ENCODE measurements at regions not wholly inside any gene's neighbourhood (a gene's known extent, or its start where the extent isn't known, plus 50 kb on each side); places are given as distances from the start of the nearest gene placed in this dataset.
"Not testable (repeated sequence)": the region's sequence is repeated elsewhere in the genome, so short reads cannot be mapped to it uniquely, and the experiment has no call there.

DNA sequence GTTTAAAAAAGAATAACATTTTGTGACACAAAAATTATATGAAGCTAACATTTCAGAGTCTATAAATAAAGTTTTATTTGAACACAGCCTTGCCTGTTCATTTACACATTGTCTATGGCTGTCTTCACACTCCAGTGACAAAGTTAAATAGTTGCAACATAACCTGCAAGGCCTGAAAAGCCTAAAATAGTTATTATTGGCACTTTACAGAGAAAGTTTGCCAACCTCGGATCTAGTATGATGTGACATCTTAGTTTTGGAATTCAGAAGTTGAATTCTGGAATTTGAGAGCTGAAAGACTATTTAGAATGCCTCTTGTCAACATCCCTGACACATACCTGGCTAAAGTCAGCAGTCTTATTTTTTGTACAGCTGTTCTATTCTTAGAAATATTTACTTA is 68.3 kb downstream of the DYRK2 start:
- TF ChIP-seq, protein P1, sequence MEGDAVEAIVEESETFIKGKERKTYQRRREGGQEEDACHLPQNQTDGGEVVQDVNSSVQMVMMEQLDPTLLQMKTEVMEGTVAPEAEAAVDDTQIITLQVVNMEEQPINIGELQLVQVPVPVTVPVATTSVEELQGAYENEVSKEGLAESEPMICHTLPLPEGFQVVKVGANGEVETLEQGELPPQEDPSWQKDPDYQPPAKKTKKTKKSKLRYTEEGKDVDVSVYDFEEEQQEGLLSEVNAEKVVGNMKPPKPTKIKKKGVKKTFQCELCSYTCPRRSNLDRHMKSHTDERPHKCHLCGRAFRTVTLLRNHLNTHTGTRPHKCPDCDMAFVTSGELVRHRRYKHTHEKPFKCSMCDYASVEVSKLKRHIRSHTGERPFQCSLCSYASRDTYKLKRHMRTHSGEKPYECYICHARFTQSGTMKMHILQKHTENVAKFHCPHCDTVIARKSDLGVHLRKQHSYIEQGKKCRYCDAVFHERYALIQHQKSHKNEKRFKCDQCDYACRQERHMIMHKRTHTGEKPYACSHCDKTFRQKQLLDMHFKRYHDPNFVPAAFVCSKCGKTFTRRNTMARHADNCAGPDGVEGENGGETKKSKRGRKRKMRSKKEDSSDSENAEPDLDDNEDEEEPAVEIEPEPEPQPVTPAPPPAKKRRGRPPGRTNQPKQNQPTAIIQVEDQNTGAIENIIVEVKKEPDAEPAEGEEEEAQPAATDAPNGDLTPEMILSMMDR (IDR thresholded peaks at IDR 0.05; ENCODE audit: insufficient read depth, low read depth, low read length) = no peak
- ChIA-PET POLR2A (no interaction called here), CTCF (interaction anchor here (1.2 kb wide), 1 partner anchor 226 kb away, joined by 3 read pairs; no protein-coding TSS in a partner anchor)
- Histone ChIP-seq H3K36me3 (ENCODE audit: control insufficient read depth, insufficient read depth, low read length) (no peaks in the 10 kb centered on the region), H3K27me3 (ENCODE audit: control insufficient read depth, insufficient read depth, low read length) (no peaks in the 10 kb centered on the region), H3K4me3 (ENCODE audit: low read depth, low read length) (no peak overlapping the region)
- peak; percentile 23 for DNase-seq (ENCODE audit: low read depth)

DNA sequence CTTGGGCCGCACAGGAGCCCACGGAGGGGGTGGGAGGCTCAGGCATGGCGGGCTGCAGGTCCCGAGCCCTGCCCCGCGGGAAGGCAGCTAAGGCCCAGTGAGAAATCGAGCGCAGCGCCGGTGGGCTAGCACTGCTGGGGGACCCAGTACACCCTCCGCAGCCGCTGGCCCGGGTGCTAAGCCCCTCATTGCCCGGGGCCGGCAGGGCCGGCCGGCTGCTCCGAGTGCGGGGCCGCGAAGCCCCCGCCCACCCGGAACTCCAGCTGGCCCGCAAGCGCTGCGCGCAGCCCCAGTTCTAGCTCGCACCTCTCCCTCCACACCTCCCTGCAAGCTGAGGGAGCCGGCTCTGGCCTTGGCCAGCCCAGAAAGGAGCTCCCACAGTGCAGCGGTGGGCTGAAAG is 70.8 kb downstream of the DYRK2 start:
- POLR2A ChIA-PET; H3K36me3 ChIP-seq (ENCODE audit: control insufficient read depth, insufficient read depth, low read length); H3K27me3 ChIP-seq (ENCODE audit: control insufficient read depth, insufficient read depth, low read length); CTCF ChIA-PET; DNase-seq (ENCODE audit: low read depth); H3K4me3 ChIP-seq (ENCODE audit: low read depth, low read length): not testable (repeated sequence)

DNA sequence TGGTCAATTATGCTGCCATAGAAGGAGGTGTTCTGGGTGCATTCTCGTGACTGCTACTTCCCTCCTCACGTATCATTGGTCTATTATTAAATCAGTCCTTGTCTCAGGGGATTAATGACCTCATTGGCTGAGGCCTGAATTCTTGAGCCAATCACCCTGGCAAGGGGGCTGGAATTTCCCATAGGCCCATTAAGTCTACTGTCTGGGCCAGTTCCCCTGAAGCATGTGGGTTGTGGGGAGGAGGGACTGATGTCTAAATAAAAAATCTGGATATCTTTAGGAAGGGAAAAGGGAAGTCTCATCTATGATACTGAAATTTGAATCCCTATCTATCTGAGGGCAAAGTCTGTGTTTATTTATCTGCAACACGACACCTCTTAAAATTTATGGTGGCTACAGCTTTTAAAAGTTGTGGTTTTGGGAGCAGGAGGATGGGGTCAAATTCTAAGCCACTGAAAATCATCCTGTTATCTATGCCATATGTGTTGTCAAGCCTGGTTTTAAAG is 71.9 kb downstream of the DYRK2 start:
- no peak overlapping the region for H3K4me3 ChIP-seq (ENCODE audit: low read depth, low read length)
- ChIA-PET CTCF (interaction anchor here (1.0 to 1.4 kb wide), 2 partner anchors 221 to 224 kb away, joined by 3 read pairs; no protein-coding TSS in a partner anchor), POLR2A (interaction anchor here (0.6 kb wide), 1 partner anchor 9 kb away, joined by 6 read pairs; no protein-coding TSS in a partner anchor)
- H3K27me3 ChIP-seq (ENCODE audit: control insufficient read depth, insufficient read depth, low read length) = no peaks in the 10 kb centered on the region
- DNase-seq (ENCODE audit: low read depth) = peak; percentile 89
- H3K36me3 ChIP-seq (ENCODE audit: control insufficient read depth, insufficient read depth, low read length) = no peaks in the 10 kb centered on the region
- TF ChIP-seq, protein P1 (IDR thresholded peaks at IDR 0.05; ENCODE audit: insufficient read depth, low read depth, low read length) = no peak

DNA sequence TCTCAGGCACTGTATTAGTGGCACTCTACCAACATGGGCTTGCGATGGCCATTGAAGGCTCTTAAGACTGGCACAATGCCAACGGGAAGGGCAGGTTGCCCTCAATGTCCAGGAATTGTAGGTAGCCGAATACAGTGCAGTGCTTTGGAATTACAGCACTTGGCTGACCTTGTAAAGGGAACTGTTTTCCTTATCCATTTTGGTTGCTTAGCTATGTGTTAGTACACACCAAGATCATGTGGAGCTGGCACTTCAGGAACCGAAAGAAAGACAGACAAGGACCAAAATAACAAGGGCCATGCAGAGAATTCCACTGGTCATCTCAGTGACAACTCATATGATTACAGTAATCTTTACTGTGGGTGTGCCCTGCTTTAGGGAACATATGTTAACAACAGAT is 72.7 kb downstream of the DYRK2 start:
- Histone ChIP-seq H3K36me3 (ENCODE audit: control insufficient read depth, insufficient read depth, low read length) (no peaks in the 10 kb centered on the region), H3K4me3 (ENCODE audit: low read depth, low read length) (no peak overlapping the region), H3K27me3 (ENCODE audit: control insufficient read depth, insufficient read depth, low read length) (no peaks in the 10 kb centered on the region)
- DNase-seq (ENCODE audit: low read depth) = no peak
- ChIA-PET CTCF (interaction anchor here (1.0 to 1.4 kb wide), 3 partner anchors 41 to 223 kb away, joined by 3 read pairs; no protein-coding TSS in a partner anchor), POLR2A (interaction anchor here (0.6 kb wide), 1 partner anchor 10 kb away, joined by 6 read pairs; no protein-coding TSS in a partner anchor)
- TF ChIP-seq, protein P1 (IDR thresholded peaks at IDR 0.05; ENCODE audit: insufficient read depth, low read depth, low read length) = no peak

DNA sequence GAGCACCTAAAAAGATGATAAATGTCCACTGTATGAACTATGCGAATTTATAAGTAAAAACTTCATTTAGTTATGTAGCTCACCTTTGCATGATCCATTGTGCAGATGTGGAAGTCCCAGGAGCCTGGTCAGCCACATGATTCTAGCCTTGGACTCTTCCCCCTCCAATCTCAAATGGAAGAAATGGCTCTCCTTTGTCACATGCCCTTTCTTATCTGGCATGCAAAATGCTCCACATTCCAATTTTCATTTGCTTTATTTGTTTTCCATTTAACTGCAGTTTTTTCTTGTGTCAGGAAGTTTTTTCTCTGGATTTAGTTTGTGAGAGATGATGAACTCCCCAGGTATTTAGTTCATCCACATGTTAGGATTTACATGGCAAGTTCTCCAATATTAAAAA is 73.8 kb downstream of the DYRK2 start:
- Histone ChIP-seq H3K4me3 (ENCODE audit: low read depth, low read length) (no peak overlapping the region), H3K36me3 (ENCODE audit: control insufficient read depth, insufficient read depth, low read length) (no peaks in the 10 kb centered on the region), H3K27me3 (ENCODE audit: control insufficient read depth, insufficient read depth, low read length) (no peaks in the 10 kb centered on the region)
- no peak for DNase-seq (ENCODE audit: low read depth)
- CTCF ChIA-PET = interaction anchor here (0.7 to 1.0 kb wide), 2 partner anchors 42 to 197 kb away, joined by 3 read pairs; no protein-coding TSS in a partner anchor
- POLR2A ChIA-PET = no interaction called here
- TF ChIP-seq, protein P1 (IDR thresholded peaks at IDR 0.05; ENCODE audit: insufficient read depth, low read depth, low read length) = no peak

DNA sequence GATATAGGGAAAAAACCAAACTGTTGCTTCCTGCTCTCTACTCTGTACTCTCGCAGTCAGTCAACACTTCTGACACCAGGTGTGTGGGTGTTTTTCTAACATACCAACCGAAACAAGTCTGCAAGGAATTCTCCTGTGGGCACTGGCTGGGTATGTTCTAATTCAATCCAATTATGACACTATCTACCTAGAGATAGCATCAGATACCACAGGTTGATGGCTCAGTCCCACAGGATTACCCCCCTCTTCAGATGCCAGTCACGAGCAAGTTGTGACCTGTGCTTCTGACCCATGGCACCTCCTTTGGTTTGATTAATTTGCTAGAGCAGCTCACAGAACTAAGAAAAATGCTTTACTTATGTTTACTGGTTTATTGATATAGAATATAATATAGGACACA is 78.3 kb downstream of the DYRK2 start:
- H3K36me3 ChIP-seq (ENCODE audit: control insufficient read depth, insufficient read depth, low read length) = no peaks in the 10 kb centered on the region
- H3K27me3 ChIP-seq (ENCODE audit: control insufficient read depth, insufficient read depth, low read length) = no peaks in the 10 kb centered on the region
- TF ChIP-seq, protein P1 (IDR thresholded peaks at IDR 0.05; ENCODE audit: insufficient read depth, low read depth, low read length) = no peak
- ChIA-PET CTCF (interaction anchor here (2.5 kb wide), 1 partner anchor 16 kb away, joined by 6 read pairs; no protein-coding TSS in a partner anchor), POLR2A (no interaction called here)
- DNase-seq (ENCODE audit: low read depth) = no peak
- no peak overlapping the region for H3K4me3 ChIP-seq (ENCODE audit: low read depth, low read length)

All from BJ (cell line).